Hepatocyte (in vitro differentiated cells): ENCODE measurements at regions not wholly inside any gene's neighbourhood (a gene's known extent, or its start where the extent isn't known, plus 50 kb on each side); places are given as distances from the start of the nearest gene placed in this dataset.

Source experiments
- DNase-seq: peaks from one replicate; pipeline ENCODE4 v3.0.0-alpha.2; 2016; ENCODE audit warnings: low spot score
- H2AFZ ChIP-seq: fragments of 200-600 bp; sonication (generic); 2 replicates; pipeline ENCODE4 v1.6.0; 2016; ENCODE audit warnings: antibody characterized with exemption, mild to moderate bottlenecking
- H3K27ac ChIP-seq: fragments of 200-600 bp; sonication (generic); 2 replicates; pipeline ENCODE4 v1.5.1; 2016; ENCODE audit warnings: mild to moderate bottlenecking
- H3K27me3 ChIP-seq: fragments of 200-600 bp; sonication (generic); 2 replicates; pipeline ENCODE4 v1.6.1; 2016
- H3K36me3 ChIP-seq: fragments of 200-600 bp; sonication (generic); replicated peaks from 2 replicates; pipeline ENCODE4 v1.5.1; 2016; ENCODE audit warnings: low read depth; ENCODE audit not compliant: insufficient read depth
- H3K4me1 ChIP-seq: fragments of 200-600 bp; sonication (generic); 2 replicates; pipeline ENCODE4 v1.5.1; 2016; ENCODE audit warnings: mild to moderate bottlenecking, moderate library complexity; ENCODE audit not compliant: insufficient read depth
- H3K4me2 ChIP-seq: fragments of 200-600 bp; sonication (generic); 2 replicates; pipeline ENCODE4 v1.6.0; 2016
- H3K4me3 ChIP-seq: fragments of 200-600 bp; sonication (generic); 2 replicates; pipeline ENCODE4 v1.5.1; 2016; ENCODE audit warnings: mild to moderate bottlenecking
- H3K79me2 ChIP-seq: fragments of 200-600 bp; sonication (generic); 2 replicates; pipeline ENCODE4 v1.6.0; 2017; ENCODE audit warnings: mild to moderate bottlenecking
- H3K9me2 ChIP-seq: fragments of 200-600 bp; sonication (generic); replicated peaks from 2 replicates; pipeline ENCODE4 v1.6.0; 2017; ENCODE audit warnings: mild to moderate bottlenecking; ENCODE audit not compliant: insufficient read depth
- H3K9me3 ChIP-seq: fragments of 200-600 bp; sonication (generic); 2 replicates; pipeline ENCODE4 v1.5.1; 2016; ENCODE audit warnings: low read depth, mild to moderate bottlenecking
- H4K20me1 ChIP-seq: fragments of 200-600 bp; sonication (generic); 2 replicates; pipeline ENCODE4 v1.6.0; 2016; ENCODE audit warnings: mild to moderate bottlenecking; ENCODE audit not compliant: insufficient read depth, poor library complexity, severe bottlenecking
- CTCF ChIP-seq: fragments of 200-600 bp; sonication (generic); IDR thresholded peaks from 2 replicates; pipeline ENCODE4 v1.5.1; 2016; ENCODE audit warnings: antibody characterized with exemption, mild to moderate bottlenecking; ENCODE audit not compliant: poor library complexity
- EZH2 ChIP-seq: fragments of 200-600 bp; sonication (generic); IDR thresholded peaks from 2 replicates; pipeline ENCODE4 v1.6.1; 2016; ENCODE audit warnings: antibody characterized with exemption, mild to moderate bottlenecking, borderline replicate concordance
- EZH2phosphoT487 ChIP-seq: fragments of 200-600 bp; sonication (generic); IDR thresholded peaks from one replicate; pipeline ENCODE4 v1.6.1; 2018; ENCODE audit warnings: antibody characterized with exemption, mild to moderate bottlenecking, low read depth, moderate library complexity; ENCODE audit not compliant: unreplicated experiment, severe bottlenecking
- WGBS: methylation state at CpG from one replicate; pipeline ENCODE4 v1.1.6; 2016; ENCODE audit warnings: low lambda C conversion rate; ENCODE audit errors: missing lambda C conversion rate; 5-methylcytosine and 5-hydroxymethylcytosine counted together

GRCh38 chr2:239661334-239662312 is 260.8 kb upstream of the HDAC4 start:
- Histone ChIP-seq H3K27me3 (peaks cover 9% of the 10 kb centered on the region), H3K79me2 (no peaks in the 10 kb centered on the region), H3K36me3 (no peaks in the 10 kb centered on the region), H3K9me2 (no peaks in the 10 kb centered on the region), H3K9me3 (no peaks in the 10 kb centered on the region), H3K4me2 (peak overlapping the region; percentile 48), H4K20me1 (no peaks in the 10 kb centered on the region), H3K4me1 (no peaks in the 10 kb centered on the region), H2AFZ (no peak overlapping the region), H3K27ac (no peak overlapping the region), H3K4me3 (no peak overlapping the region)
- DNase-seq = no peak
- WGBS = 39% methylated on average over 15 of the region's 15 CpGs
- TF ChIP-seq EZH2 (no peak), CTCF (no peak), EZH2phosphoT487 (no peak)

- 92% methylated on average over 24 of the region's 24 CpGs for WGBS
These were observed 259.8 kb upstream of the HDAC4 start for GRCh38 chr2:239660390-239661230.

GRCh38 chr2:239657992-239658391 is 257.2 kb upstream of the HDAC4 start:
- no peak overlapping the region for H3K4me3 ChIP-seq
- no peaks in the 10 kb centered on the region for H3K79me2 ChIP-seq
- no peaks in the 10 kb centered on the region for H3K36me3 ChIP-seq
- H4K20me1 ChIP-seq = no peaks in the 10 kb centered on the region
- TF ChIP-seq EZH2 (no peak), CTCF (no peak), EZH2phosphoT487 (no peak)
- DNase-seq = no peak
- no peaks in the 10 kb centered on the region for H3K9me3 ChIP-seq
- peaks cover 14% of the 10 kb centered on the region for H3K27me3 ChIP-seq
- no peak overlapping the region for H3K27ac ChIP-seq
- H3K9me2 ChIP-seq = no peaks in the 10 kb centered on the region
- no peak overlapping the region for H2AFZ ChIP-seq
- 90% methylated on average over 3 of the region's 6 CpGs for WGBS
- H3K4me1 ChIP-seq = no peaks in the 10 kb centered on the region
- H3K4me2 ChIP-seq = no peak overlapping the region

More at GRCh38 chr2:239660390-239661230, 259.8 kb upstream of the HDAC4 start:
- no peak overlapping the region for H3K4me3 ChIP-seq
- H2AFZ ChIP-seq = no peak overlapping the region
- H3K4me2 ChIP-seq = peak overlapping the region; percentile 48
- no peak for DNase-seq
- H4K20me1 ChIP-seq = no peaks in the 10 kb centered on the region
- no peaks in the 10 kb centered on the region for H3K36me3 ChIP-seq
- no peaks in the 10 kb centered on the region for H3K4me1 ChIP-seq
- no peak overlapping the region for H3K27ac ChIP-seq
- TF ChIP-seq CTCF = no peak
- no peak for TF ChIP-seq EZH2
- TF ChIP-seq EZH2phosphoT487 = no peak
- H3K9me3 ChIP-seq = no peaks in the 10 kb centered on the region
- H3K27me3 ChIP-seq = peaks cover 14% of the 10 kb centered on the region
- no peaks in the 10 kb centered on the region for H3K9me2 ChIP-seq
- no peaks in the 10 kb centered on the region for H3K79me2 ChIP-seq
